ENCODE measurements at regions not wholly inside any gene's neighbourhood (a gene's known extent, or its start where the extent isn't known, plus 50 kb on each side); places are given as distances from the start of the nearest gene placed in this dataset.

DNA sequence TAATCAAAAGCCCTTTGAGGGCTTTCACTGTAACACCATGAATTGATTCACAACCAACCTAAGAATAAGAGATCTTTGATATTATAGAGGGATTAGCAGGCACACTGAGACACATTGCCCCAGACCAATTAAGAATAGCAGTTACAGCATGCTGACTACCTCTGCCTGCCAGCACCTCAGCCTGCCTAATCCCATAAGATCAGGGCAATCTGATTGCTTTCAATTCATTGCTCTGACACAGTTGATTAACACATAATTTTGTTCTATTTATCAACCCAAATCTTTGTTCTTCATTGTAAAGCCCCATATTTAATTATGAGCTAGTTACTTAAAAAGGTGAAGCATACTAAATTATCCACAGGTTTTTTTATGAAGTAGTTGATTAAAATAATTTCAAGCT lies 548.8 kb upstream of the ZP4 start (continued):
- TF ChIP-seq, protein P1, sequence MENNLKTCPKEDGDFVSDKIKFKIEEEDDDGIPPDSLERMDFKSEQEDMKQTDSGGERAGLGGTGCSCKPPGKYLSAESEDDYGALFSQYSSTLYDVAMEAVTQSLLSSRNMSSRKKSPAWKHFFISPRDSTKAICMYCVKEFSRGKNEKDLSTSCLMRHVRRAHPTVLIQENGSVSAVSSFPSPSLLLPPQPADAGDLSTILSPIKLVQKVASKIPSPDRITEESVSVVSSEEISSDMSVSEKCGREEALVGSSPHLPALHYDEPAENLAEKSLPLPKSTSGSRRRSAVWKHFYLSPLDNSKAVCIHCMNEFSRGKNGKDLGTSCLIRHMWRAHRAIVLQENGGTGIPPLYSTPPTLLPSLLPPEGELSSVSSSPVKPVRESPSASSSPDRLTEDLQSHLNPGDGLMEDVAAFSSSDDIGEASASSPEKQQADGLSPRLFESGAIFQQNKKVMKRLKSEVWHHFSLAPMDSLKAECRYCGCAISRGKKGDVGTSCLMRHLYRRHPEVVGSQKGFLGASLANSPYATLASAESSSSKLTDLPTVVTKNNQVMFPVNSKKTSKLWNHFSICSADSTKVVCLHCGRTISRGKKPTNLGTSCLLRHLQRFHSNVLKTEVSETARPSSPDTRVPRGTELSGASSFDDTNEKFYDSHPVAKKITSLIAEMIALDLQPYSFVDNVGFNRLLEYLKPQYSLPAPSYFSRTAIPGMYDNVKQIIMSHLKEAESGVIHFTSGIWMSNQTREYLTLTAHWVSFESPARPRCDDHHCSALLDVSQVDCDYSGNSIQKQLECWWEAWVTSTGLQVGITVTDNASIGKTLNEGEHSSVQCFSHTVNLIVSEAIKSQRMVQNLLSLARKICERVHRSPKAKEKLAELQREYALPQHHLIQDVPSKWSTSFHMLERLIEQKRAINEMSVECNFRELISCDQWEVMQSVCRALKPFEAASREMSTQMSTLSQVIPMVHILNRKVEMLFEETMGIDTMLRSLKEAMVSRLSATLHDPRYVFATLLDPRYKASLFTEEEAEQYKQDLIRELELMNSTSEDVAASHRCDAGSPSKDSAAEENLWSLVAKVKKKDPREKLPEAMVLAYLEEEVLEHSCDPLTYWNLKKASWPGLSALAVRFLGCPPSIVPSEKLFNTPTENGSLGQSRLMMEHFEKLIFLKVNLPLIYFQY (CRISPR knock-in tag; IDR thresholded peaks at IDR 0.05; ENCODE audit: borderline replicate concordance) = no peak
- TF ChIP-seq TBP (CRISPR knock-in tag; IDR thresholded peaks at IDR 0.05) (no peak), CHD2 (IDR thresholded peaks at IDR 0.05; ENCODE audit: low read depth, low read length) (no peak), SIX4 (CRISPR knock-in tag; IDR thresholded peaks at IDR 0.05) (no peak), GATAD2A (CRISPR knock-in tag; IDR thresholded peaks at IDR 0.05) (no peak), EP300 (IDR thresholded peaks at IDR 0.05; ENCODE audit: low read depth in 2 of 2, low read length in 2 of 2) (no peak), EP300 (CRISPR knock-in tag; IDR thresholded peaks at IDR 0.05; ENCODE audit: borderline replicate concordance) (no peak), ZNF335 (CRISPR knock-in tag; IDR thresholded peaks at IDR 0.05) (no peak), ZNF101 (CRISPR knock-in tag; IDR thresholded peaks at IDR 0.05; ENCODE audit: borderline replicate concordance, low read depth) (no peak)

DNA sequence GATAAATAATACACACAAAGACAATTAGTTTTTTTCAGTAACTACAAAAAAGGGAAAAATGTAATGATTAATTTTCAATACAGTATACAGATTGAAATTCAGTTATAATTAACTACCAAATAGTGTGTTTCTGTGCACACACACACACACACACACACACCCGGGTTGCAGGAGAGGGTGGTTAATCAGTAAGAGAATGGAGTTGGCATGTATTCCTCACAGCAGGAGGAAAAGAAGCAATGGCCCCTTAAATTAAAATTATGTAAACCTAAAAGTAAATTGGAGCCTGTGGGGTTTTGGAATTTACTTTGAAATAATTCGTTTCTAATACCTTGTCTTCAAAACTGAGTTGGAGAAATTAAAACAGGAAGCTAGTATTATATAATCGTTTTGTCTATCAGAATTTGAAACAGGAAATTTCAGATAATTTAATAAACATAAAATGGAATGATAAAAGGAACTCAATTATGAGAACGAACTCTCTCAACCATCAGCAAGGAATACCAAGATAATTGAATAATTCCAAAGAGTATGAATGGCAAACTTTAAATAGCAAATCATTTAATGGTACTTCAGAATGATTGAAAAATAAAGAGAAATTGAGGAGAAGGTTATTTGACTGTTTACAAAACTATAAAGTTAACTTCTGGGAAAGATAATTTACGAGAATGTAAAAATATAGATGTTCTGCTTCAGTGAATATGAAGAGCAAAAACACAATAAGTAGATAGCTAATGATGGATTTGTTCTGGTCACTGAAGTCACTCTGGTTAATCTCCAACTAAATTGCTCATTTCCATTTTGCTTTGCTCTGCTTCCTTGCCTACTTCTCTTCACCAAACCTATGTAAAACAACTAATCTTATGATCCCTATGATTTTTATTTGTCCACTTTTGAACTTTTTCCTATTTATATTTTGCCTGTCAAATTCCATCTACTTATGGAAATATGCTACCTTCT lies 547.9 kb upstream of the ZP4 start:
- H3K27ac ChIP-seq (ENCODE audit: extremely low read length, insufficient read depth, low read length) = no peak overlapping the region
- FAIRE-seq = no peak
- POLR2A ChIA-PET = no interaction called here
- TF ChIP-seq ZFP36L2 (CRISPR knock-in tag; IDR thresholded peaks at IDR 0.05) = no peak
- no peak for TF ChIP-seq NCOA2 (CRISPR knock-in tag; IDR thresholded peaks at IDR 0.05)
- TF ChIP-seq, protein P2, sequence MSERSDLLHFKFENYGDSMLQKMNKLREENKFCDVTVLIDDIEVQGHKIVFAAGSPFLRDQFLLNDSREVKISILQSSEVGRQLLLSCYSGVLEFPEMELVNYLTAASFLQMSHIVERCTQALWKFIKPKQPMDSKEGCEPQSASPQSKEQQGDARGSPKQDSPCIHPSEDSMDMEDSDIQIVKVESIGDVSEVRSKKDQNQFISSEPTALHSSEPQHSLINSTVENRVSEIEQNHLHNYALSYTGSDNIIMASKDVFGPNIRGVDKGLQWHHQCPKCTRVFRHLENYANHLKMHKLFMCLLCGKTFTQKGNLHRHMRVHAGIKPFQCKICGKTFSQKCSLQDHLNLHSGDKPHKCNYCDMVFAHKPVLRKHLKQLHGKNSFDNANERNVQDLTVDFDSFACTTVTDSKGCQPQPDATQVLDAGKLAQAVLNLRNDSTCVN (CRISPR knock-in tag; IDR thresholded peaks at IDR 0.05; ENCODE audit: borderline replicate concordance) = no peak
- TF ChIP-seq RARA (CRISPR knock-in tag; IDR thresholded peaks at IDR 0.05) = no peak
- TF ChIP-seq, protein P3, sequence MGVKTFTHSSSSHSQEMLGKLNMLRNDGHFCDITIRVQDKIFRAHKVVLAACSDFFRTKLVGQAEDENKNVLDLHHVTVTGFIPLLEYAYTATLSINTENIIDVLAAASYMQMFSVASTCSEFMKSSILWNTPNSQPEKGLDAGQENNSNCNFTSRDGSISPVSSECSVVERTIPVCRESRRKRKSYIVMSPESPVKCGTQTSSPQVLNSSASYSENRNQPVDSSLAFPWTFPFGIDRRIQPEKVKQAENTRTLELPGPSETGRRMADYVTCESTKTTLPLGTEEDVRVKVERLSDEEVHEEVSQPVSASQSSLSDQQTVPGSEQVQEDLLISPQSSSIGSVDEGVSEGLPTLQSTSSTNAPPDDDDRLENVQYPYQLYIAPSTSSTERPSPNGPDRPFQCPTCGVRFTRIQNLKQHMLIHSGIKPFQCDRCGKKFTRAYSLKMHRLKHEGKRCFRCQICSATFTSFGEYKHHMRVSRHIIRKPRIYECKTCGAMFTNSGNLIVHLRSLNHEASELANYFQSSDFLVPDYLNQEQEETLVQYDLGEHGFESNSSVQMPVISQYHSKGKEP (CRISPR knock-in tag; IDR thresholded peaks at IDR 0.05) = no peak
- TF ChIP-seq, protein P4, sequence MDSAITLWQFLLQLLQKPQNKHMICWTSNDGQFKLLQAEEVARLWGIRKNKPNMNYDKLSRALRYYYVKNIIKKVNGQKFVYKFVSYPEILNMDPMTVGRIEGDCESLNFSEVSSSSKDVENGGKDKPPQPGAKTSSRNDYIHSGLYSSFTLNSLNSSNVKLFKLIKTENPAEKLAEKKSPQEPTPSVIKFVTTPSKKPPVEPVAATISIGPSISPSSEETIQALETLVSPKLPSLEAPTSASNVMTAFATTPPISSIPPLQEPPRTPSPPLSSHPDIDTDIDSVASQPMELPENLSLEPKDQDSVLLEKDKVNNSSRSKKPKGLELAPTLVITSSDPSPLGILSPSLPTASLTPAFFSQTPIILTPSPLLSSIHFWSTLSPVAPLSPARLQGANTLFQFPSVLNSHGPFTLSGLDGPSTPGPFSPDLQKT (CRISPR knock-in tag; IDR thresholded peaks at IDR 0.05; ENCODE audit: borderline replicate concordance) = no peak
- no peak for TF ChIP-seq HNRNPLL (IDR thresholded peaks at IDR 0.05; ENCODE audit: low read depth, low read length, poor library complexity, severe bottlenecking)

More for the DNA sequence above, 547.9 kb upstream of the ZP4 start:
- Histone ChIP-seq H3K4me1 (ENCODE audit: insufficient read depth, low read length) (no peaks in the 10 kb centered on the region), H3K36me3 (replicated peaks in 1 of 2; ENCODE audit: control insufficient read depth in 1 of 2, insufficient read depth in 2 of 2, low read length in 2 of 2) (no peaks in the 10 kb centered on the region), H3K27me3 (ENCODE audit: control insufficient read depth in 1 of 2, insufficient read depth in 2 of 2, low read length in 2 of 2) (no peaks in the 10 kb centered on the region; a peak in 1 of 5 replicates), H4K20me1 (ENCODE audit: insufficient read depth, low read length) (no peaks in the 10 kb centered on the region), H2AFZ (ENCODE audit: low read length) (no peak overlapping the region), H3K9ac (ENCODE audit: insufficient read depth, low read depth, low read length) (no peak overlapping the region), H3K4me3 (replicated peaks in 1 of 3; ENCODE audit: insufficient read depth in 1 of 3, low read depth in 2 of 3, low read length in 3 of 3) (no peak overlapping the region), H3K4me2 (ENCODE audit: low read depth, low read length) (no peak overlapping the region), H3K9me3 (ENCODE audit: low read length) (peaks cover 87% of the 10 kb centered on the region), H3K79me2 (ENCODE audit: insufficient read depth, low read length) (no peaks in the 10 kb centered on the region)
- in situ Hi-C loops (cut with HindIII; ENCODE audit: extremely low pct_ligation_motif_present, low pct_unique_long_range_greater_than_20kb) = no loop called here
- CTCF ChIA-PET (ENCODE audit: low intra/inter-chr PET ratio, low total read pairs) = no interaction called here
- intact Hi-C loops (cut with micrococcal nuclease; ENCODE audit: unreplicated experiment) = no loop called here
- 2% methylated on average over 5 of the region's 5 CpGs for WGBS (ENCODE audit: low lambda C conversion rate)
- no TSS peak for BruUV-seq (replicated peaks)
- ATAC-seq = no peak
- no peak for DNase-seq (ENCODE audit: low spot score)
